BLaER1 (cell line): ENCODE measurements at regions not wholly inside any gene's neighbourhood (a gene's known extent, or its start where the extent isn't known, plus 50 kb on each side); places are given as distances from the start of the nearest gene placed in this dataset.
"Not testable (repeated sequence)": the region's sequence is repeated elsewhere in the genome, so short reads cannot be mapped to it uniquely, and the experiment has no call there.

Experiments
- H3K27ac ChIP-seq: shearing (Covaris generic); formaldehyde crosslinking; 2 replicates; pipeline ENCODE4 v1.8.1; 2022
- H3K27me3 ChIP-seq: shearing (Covaris generic); formaldehyde crosslinking; 2 replicates; pipeline ENCODE4 v1.8.1; 2022
- H3K36me3 ChIP-seq: shearing (Covaris generic); formaldehyde crosslinking; 2 replicates; pipeline ENCODE4 v1.8.1; 2022
- H3K4me1 ChIP-seq: shearing (Covaris generic); formaldehyde crosslinking; 2 replicates; pipeline ENCODE4 v1.8.1; 2022
- H3K4me2 ChIP-seq: shearing (Covaris generic); formaldehyde crosslinking; 2 replicates; pipeline ENCODE4 v1.8.1; 2022
- H3K4me3 ChIP-seq: shearing (Covaris generic); formaldehyde crosslinking; 2 replicates; pipeline ENCODE4 v1.8.1; 2022
- H3K9ac ChIP-seq: shearing (Covaris generic); formaldehyde crosslinking; 2 replicates; pipeline ENCODE4 v1.8.1; 2022
- H3K9me3 ChIP-seq: shearing (Covaris generic); formaldehyde crosslinking; 2 replicates; pipeline ENCODE4 v1.8.1; 2022
- H4K20me1 ChIP-seq: shearing (Covaris generic); formaldehyde crosslinking; 2 replicates; pipeline ENCODE4 v1.8.1; 2022
- Cebpa-rat ChIP-seq: shearing (Covaris generic); IDR thresholded peaks from 2 replicates; pipeline ENCODE4 v1.8.1; 2022

DNA sequence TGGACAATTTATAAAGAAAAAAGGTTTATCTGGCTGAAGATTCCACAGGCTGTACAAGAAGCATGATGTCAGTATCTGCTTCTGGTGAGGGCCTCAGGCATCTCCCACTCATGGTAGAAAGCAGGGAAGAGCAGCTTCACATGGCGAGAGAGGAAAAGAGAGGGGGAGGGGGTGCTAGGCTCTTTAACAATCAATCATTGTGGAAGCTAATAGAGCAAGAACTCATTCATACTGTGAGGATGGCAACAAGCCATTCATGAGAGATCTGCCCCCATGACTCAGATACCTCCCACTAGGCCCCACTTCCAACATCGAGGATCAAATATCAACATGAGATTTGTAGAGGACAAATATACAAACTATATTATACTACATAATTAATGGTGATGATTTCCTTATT lies 361.9 kb upstream of the FAR2 start:
- Histone ChIP-seq H3K27ac (no peak overlapping the region), H3K36me3 (no peaks in the 10 kb centered on the region), H3K9ac (no peak overlapping the region), H3K4me3 (no peak overlapping the region), H4K20me1 (no peaks in the 10 kb centered on the region), H3K4me1 (no peaks in the 10 kb centered on the region), H3K4me2 (no peak overlapping the region), H3K27me3 (no peaks in the 10 kb centered on the region), H3K9me3 (no peaks in the 10 kb centered on the region)
- TF ChIP-seq Cebpa-rat: no peak

DNA sequence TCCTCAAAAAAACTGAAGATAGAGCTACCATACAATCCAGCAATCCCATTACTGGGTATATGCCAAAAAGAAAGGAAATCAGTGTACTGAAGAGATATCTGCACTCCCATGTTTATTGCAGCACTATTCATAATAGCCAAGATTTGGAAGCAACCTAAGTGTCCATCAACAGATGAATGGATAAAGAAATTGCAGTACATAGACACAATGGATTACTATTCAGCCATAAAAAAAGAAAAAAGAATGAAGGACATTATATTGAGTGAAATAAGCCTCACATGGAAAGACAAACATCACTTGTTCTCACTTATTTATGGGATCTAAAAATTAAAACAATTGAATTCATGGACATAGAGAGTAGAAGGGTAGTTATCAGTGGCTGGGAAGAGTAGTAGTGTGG lies 360.8 kb upstream of the FAR2 start:
- not testable (repeated sequence) for H3K27me3 ChIP-seq, H3K9ac ChIP-seq, H3K36me3 ChIP-seq, H4K20me1 ChIP-seq, H3K4me3 ChIP-seq, H3K9me3 ChIP-seq, H3K27ac ChIP-seq, H3K4me1 ChIP-seq, H3K4me2 ChIP-seq

DNA sequence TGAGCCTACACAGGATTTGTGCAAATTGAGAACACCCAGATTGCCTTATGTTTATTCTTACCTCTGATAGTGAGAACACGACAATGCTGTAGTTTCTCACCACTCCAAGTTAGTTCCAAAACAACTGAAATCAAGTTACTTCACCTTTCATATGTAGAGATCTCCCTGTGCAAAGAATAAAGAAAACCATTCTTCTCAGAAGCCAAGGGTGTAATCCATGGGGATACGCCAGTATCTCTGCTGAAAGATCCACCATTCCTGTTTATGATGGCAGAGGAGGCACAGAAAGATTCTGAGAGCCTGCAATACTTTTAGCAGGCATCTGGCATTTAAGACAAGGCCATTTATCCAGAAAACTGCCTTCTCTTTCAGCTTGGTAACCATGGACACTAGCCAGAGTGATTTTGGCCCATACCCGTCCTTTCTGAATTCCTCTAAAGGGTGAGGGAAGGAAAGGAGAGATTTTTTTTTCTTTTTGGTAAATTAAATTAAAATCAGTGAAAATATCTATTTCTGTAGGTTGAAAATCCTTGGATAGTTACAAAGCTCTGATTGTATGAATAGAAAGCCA lies 355.4 kb upstream of the FAR2 start:
- Histone ChIP-seq H3K27me3 (no peaks in the 10 kb centered on the region), H4K20me1 (no peaks in the 10 kb centered on the region), H3K4me2 (no peak overlapping the region), H3K9ac (no peak overlapping the region), H3K4me1 (no peaks in the 10 kb centered on the region), H3K9me3 (no peaks in the 10 kb centered on the region), H3K4me3 (no peak overlapping the region), H3K36me3 (no peaks in the 10 kb centered on the region), H3K27ac (no peak overlapping the region)
- no peak for TF ChIP-seq Cebpa-rat

DNA sequence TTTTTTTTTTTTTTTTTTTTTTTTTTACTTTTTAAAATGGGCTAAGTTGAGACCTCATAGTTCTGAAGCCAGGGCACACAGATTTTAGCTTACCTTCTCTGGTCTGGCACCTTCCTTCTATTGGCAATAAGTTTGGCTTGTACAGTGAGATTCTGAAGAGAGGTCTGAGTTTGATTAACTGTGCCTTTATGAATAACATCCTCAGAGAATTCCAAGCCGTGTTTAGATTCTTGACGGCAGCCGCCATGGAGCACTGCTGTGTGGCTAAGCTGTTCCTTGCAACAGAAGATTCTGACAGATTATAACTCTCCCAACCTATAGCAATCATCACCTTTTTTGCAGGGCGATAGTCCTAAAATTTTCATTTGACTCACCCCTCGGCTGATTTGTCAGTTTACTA lies 354.9 kb upstream of the FAR2 start:
- Histone ChIP-seq H3K27ac (no peak overlapping the region), H3K36me3 (no peaks in the 10 kb centered on the region), H3K4me2 (no peak overlapping the region), H3K27me3 (no peaks in the 10 kb centered on the region), H3K9me3 (no peaks in the 10 kb centered on the region), H3K9ac (no peak overlapping the region), H3K4me3 (no peak overlapping the region), H4K20me1 (no peaks in the 10 kb centered on the region), H3K4me1 (no peaks in the 10 kb centered on the region)
- TF ChIP-seq Cebpa-rat: no peak

DNA sequence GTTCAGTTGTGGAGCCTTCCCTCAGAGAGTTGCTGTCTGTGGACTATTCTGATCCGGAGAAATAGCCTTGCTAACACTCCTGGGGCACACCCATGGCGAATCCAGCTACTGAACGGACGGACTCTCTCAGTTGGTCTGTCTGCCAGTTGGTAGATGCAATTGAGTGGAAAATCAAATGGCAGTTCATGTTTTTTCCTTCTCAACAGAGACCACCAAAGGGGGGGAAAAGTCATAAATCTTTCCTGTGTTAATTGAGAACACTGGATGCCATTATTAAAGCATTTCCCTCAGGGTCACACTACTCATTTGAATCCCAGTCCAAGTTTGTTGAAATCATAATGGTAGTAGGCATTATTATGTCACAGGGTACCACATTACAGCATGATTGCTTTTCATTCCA lies 354.3 kb upstream of the FAR2 start:
- no peaks in the 10 kb centered on the region for H3K9me3 ChIP-seq
- no peaks in the 10 kb centered on the region for H4K20me1 ChIP-seq
- H3K4me1 ChIP-seq: no peaks in the 10 kb centered on the region
- no peak for TF ChIP-seq Cebpa-rat
- no peak overlapping the region for H3K9ac ChIP-seq
- H3K4me2 ChIP-seq: no peak overlapping the region
- H3K36me3 ChIP-seq: no peaks in the 10 kb centered on the region
- H3K27ac ChIP-seq: no peak overlapping the region
- no peak overlapping the region for H3K4me3 ChIP-seq
- H3K27me3 ChIP-seq: no peaks in the 10 kb centered on the region

DNA sequence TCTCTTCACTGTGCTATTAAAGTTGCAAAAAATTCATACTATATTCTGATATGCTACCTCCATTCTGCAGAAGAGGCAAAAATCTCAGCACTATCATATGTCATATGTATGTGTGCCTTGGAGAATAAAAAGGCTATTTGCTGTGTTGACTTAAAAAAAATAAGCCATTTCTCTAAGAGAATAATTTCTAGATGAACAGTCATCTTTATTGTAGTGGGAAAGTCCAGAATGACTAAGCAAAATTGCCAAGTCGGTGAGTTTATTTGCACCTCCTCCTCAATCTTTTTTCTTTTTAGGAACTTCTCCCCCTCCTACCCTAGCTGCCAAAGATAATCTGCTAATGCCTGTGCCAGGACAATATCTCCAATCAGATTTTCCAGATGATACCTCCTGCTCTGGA lies 353.8 kb upstream of the FAR2 start:
- Histone ChIP-seq H3K4me2 (no peak overlapping the region), H3K27ac (no peak overlapping the region), H3K4me1 (no peaks in the 10 kb centered on the region), H3K9ac (no peak overlapping the region), H3K36me3 (no peaks in the 10 kb centered on the region), H3K9me3 (no peaks in the 10 kb centered on the region), H3K27me3 (no peaks in the 10 kb centered on the region), H4K20me1 (no peaks in the 10 kb centered on the region), H3K4me3 (no peak overlapping the region)
- no peak for TF ChIP-seq Cebpa-rat

DNA sequence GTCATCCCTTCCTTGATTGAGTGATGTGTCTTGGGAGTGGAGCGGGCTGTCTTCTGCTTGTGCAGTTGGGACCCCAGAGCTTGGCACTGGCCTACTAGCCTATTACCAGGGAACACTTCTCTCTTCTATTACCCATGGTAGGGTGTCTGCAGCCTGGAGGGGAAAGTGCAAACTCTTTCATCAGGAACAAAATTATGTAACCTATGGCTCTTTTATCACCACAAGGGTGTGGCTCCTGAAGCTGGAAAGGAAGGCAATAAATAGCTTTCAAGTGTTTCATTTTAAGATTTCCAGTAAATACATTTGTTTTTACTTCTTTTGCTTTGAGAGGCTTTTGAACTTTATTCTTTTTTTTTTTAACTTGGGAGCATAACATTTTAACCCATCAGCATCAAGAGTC lies 349.7 kb upstream of the FAR2 start:
- TF ChIP-seq Cebpa-rat: no peak
- H3K27ac ChIP-seq: no peak overlapping the region
- no peak overlapping the region for H3K4me3 ChIP-seq
- no peak overlapping the region for H3K9ac ChIP-seq
- H3K36me3 ChIP-seq: no peaks in the 10 kb centered on the region
- H3K27me3 ChIP-seq: no peaks in the 10 kb centered on the region
- no peaks in the 10 kb centered on the region for H3K9me3 ChIP-seq
- H4K20me1 ChIP-seq: no peaks in the 10 kb centered on the region
- H3K4me2 ChIP-seq: no peak overlapping the region
- H3K4me1 ChIP-seq: no peaks in the 10 kb centered on the region

DNA sequence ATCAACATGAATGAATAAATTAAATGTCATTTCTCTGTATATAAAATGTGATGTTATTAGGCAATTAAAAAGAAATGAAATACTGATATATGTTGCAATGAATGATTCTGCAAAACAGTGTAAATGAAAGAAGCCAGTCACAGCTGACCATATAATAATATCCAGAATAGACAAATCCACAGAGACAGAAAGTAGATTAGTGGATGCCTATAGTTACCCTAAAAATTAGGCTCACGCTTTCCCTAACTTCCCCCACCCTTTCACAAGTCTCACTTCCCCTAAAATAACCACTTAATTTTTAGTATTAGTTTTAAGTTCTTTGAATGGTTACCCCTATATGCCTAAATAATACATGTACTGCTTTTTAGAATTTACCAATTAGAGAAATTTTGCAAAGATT lies 348.9 kb upstream of the FAR2 start:
- no peak overlapping the region for H3K4me3 ChIP-seq
- no peak for TF ChIP-seq Cebpa-rat
- H3K4me1 ChIP-seq: no peaks in the 10 kb centered on the region
- no peaks in the 10 kb centered on the region for H3K27me3 ChIP-seq
- H4K20me1 ChIP-seq: no peaks in the 10 kb centered on the region
- H3K9ac ChIP-seq: no peak overlapping the region
- H3K36me3 ChIP-seq: no peaks in the 10 kb centered on the region
- no peak overlapping the region for H3K4me2 ChIP-seq
- H3K9me3 ChIP-seq: no peaks in the 10 kb centered on the region
- no peak overlapping the region for H3K27ac ChIP-seq

DNA sequence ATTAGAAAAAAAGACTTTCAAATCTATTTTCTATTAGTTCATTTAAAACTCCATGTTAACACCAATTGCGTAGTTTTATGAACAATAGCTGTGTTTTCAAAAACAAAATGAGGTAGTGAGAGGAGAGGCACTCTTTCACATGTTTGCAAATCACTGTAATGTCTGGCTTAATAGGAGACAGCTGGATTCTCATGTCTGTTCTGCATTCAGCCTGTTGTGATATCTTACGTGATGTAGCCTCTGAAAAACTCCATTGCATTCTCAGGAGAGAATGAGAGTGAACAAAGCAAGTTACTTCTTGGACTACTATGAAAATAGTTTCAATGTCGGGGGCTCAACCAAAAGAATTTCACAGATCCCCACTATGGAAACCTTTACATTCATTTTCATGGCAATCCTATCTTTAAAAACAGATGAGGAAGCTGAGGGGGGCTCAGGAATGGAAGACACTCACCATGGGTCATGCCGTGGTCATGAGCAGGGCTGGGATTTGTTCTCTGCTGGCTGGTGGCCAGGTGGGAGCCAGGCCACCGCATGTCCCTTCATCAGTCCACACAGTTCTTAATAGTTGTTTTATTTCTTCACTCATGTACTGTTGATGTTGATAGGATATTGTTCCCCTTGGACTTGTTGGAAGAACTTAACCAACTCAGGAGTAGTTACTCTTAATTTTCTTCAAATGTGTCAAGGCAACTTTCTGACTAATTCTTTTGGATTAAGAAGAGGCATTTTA lies 346.2 kb upstream of the FAR2 start:
- Histone ChIP-seq H3K4me1 (no peaks in the 10 kb centered on the region), H3K27me3 (no peaks in the 10 kb centered on the region), H3K27ac (no peak overlapping the region), H3K9ac (no peak overlapping the region), H3K36me3 (no peaks in the 10 kb centered on the region), H3K4me3 (no peak overlapping the region), H4K20me1 (no peaks in the 10 kb centered on the region), H3K4me2 (no peak overlapping the region), H3K9me3 (no peaks in the 10 kb centered on the region)
- TF ChIP-seq Cebpa-rat: no peak

DNA sequence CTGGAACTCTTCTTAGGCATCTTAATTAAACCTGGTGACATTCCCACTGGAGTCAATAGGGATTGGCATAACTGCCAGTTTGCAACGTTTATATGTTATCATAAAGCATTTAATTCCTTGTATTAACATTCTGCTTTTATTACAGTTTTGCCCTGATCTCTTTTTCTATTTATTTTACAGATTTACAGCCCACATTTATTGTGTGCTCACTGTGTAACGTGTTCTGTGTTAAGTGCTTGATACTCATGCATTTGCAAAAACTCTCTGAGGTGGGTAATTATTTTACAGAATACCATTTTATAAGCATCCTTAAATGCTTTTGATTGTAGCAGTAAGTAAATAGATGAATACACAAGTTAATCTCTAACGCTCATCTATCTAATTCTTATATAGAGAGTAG lies 341.5 kb upstream of the FAR2 start:
- no peaks in the 10 kb centered on the region for H3K36me3 ChIP-seq
- H3K9me3 ChIP-seq: no peaks in the 10 kb centered on the region
- no peak overlapping the region for H3K27ac ChIP-seq
- no peak for TF ChIP-seq Cebpa-rat
- no peaks in the 10 kb centered on the region for H3K27me3 ChIP-seq
- H4K20me1 ChIP-seq: no peaks in the 10 kb centered on the region
- no peaks in the 10 kb centered on the region for H3K4me1 ChIP-seq
- no peak overlapping the region for H3K9ac ChIP-seq
- no peak overlapping the region for H3K4me3 ChIP-seq
- no peak overlapping the region for H3K4me2 ChIP-seq

DNA sequence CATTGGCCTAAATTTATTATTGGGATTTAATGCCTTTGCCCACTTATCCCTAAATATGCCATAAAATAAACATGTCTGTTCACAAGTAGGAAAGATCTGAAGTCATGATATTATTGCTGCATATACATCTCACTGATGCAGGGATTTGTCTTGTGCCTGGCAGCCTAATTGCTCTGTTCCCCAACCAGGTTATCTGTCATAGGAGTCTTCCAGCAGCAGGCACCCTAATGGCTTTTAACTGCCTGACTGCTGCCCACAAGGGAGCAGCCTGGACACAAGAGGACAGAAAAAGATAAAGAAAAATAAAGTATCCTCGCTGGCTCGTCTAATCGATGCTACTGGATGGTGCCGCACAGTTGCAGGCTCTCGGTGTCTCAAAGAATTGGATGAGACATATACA lies 337.6 kb upstream of the FAR2 start:
- H3K4me1 ChIP-seq: no peaks in the 10 kb centered on the region
- no peak overlapping the region for H3K27ac ChIP-seq

More for the DNA sequence above, 337.6 kb upstream of the FAR2 start:
- no peak for TF ChIP-seq Cebpa-rat
- Histone ChIP-seq H3K27me3 (no peaks in the 10 kb centered on the region), H3K9ac (no peak overlapping the region), H3K4me2 (no peak overlapping the region), H3K9me3 (no peaks in the 10 kb centered on the region), H4K20me1 (no peaks in the 10 kb centered on the region), H3K36me3 (no peaks in the 10 kb centered on the region), H3K4me3 (no peak overlapping the region)
